HG03139 (cell line): ENCODE measurements at regions not wholly inside any gene's neighbourhood (a gene's known extent, or its start where the extent isn't known, plus 50 kb on each side); places are given as distances from the start of the nearest gene placed in this dataset.

Source experiments
- ATAC-seq: cut with Tn5 transposase; IDR thresholded peaks from one replicate; pipeline ENCODE4 v1.9.1; 2021; ENCODE audit not compliant: unreplicated experiment

GRCh38 chr11:8823174-8823742 is 87.7 kb upstream of the AKIP1 start:
- ATAC-seq: no peak

GRCh38 chr11:8826139-8826786 is 84.7 kb upstream of the AKIP1 start:
- no peak for ATAC-seq

GRCh38 chr11:8826901-8827560 is 84.0 kb upstream of the AKIP1 start:
- ATAC-seq: no peak

- ATAC-seq: no peak
These were observed 82.9 kb upstream of the AKIP1 start for GRCh38 chr11:8828046-8828445.

GRCh38 chr11:8828580-8829361 is 82.2 kb upstream of the AKIP1 start:
- no peak for ATAC-seq

GRCh38 chr11:8829556-8829955 is 81.4 kb upstream of the AKIP1 start:
- ATAC-seq: no peak

GRCh38 chr11:8830641-8831040 is 80.3 kb upstream of the AKIP1 start:
- no peak for ATAC-seq

GRCh38 chr11:8831861-8832260 is 79.1 kb upstream of the AKIP1 start:
- no peak for ATAC-seq

GRCh38 chr11:8832571-8833260 is 78.3 kb upstream of the AKIP1 start:
- ATAC-seq: peak; percentile 86

- ATAC-seq: no peak
These were observed 77.2 kb upstream of the AKIP1 start for GRCh38 chr11:8833568-8834315.

GRCh38 chr11:8834379-8834778 is 76.6 kb upstream of the AKIP1 start:
- ATAC-seq: no peak

- no peak for ATAC-seq
These were observed 72.7 kb upstream of the AKIP1 start for GRCh38 chr11:8838248-8838647.

- no peak for ATAC-seq
These were observed 71.6 kb upstream of the AKIP1 start for GRCh38 chr11:8839306-8839956.

- no peak for ATAC-seq
These were observed 70.7 kb upstream of the AKIP1 start for GRCh38 chr11:8839957-8840945.

GRCh38 chr11:8841899-8842298 is 69.1 kb upstream of the AKIP1 start:
- no peak for ATAC-seq

- no peak for ATAC-seq
These were observed 52.2 kb upstream of the AKIP1 start for GRCh38 chr11:8858808-8859207.
